ENCODE measurements at regions not wholly inside any gene's neighbourhood (a gene's known extent, or its start where the extent isn't known, plus 50 kb on each side); places are given as distances from the start of the nearest gene placed in this dataset.
A peak's percentile ranks its signal among the peaks of the same experiment; 100 is the strongest.

- TF ChIP-seq BATF2 (CRISPR knock-in tag; IDR thresholded peaks at IDR 0.05) = peak; percentile 23; the same call in 1 of the 2 replicates
- TF ChIP-seq, protein P1, sequence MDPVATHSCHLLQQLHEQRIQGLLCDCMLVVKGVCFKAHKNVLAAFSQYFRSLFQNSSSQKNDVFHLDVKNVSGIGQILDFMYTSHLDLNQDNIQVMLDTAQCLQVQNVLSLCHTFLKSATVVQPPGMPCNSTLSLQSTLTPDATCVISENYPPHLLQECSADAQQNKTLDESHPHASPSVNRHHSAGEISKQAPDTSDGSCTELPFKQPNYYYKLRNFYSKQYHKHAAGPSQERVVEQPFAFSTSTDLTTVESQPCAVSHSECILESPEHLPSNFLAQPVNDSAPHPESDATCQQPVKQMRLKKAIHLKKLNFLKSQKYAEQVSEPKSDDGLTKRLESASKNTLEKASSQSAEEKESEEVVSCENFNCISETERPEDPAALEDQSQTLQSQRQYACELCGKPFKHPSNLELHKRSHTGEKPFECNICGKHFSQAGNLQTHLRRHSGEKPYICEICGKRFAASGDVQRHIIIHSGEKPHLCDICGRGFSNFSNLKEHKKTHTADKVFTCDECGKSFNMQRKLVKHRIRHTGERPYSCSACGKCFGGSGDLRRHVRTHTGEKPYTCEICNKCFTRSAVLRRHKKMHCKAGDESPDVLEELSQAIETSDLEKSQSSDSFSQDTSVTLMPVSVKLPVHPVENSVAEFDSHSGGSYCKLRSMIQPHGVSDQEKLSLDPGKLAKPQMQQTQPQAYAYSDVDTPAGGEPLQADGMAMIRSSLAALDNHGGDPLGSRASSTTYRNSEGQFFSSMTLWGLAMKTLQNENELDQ (CRISPR knock-in tag; IDR thresholded peaks at IDR 0.05; ENCODE audit: borderline replicate concordance) = peak; percentile 98
- 0 out of 2 replicates have a peak, but pooled peaks have one; percentile 27 for TF ChIP-seq ZSCAN22 (CRISPR knock-in tag; IDR thresholded peaks at IDR 0.05)
- TF ChIP-seq THYN1 (CRISPR knock-in tag; IDR thresholded peaks at IDR 0.05; ENCODE audit: borderline replicate concordance, low read depth) = no peak
- TF ChIP-seq GMEB1 (CRISPR knock-in tag; IDR thresholded peaks at IDR 0.05; ENCODE audit: borderline replicate concordance) = peak; percentile 78; the same call in 1 of the 2 replicates
- TF ChIP-seq MXI1 (IDR thresholded peaks at IDR 0.05; ENCODE audit: borderline replicate concordance, low read depth, low read length) = peak; percentile 53; the same call in 1 of the 3 replicates
- TF ChIP-seq ZMYM4 (CRISPR knock-in tag; IDR thresholded peaks at IDR 0.05) = peak; percentile 98
- no peak for TF ChIP-seq ZNF225 (CRISPR knock-in tag; IDR thresholded peaks at IDR 0.05)
- TF ChIP-seq ZNF343 (CRISPR knock-in tag; IDR thresholded peaks at IDR 0.05) = peak; percentile 87
- TF ChIP-seq PAXIP1 (CRISPR knock-in tag; conservative IDR thresholded peaks at IDR 0.05) = peak; percentile 95
- TF ChIP-seq MLX (CRISPR knock-in tag; IDR thresholded peaks at IDR 0.05) = peak; percentile 91
- TF ChIP-seq, protein P2, sequence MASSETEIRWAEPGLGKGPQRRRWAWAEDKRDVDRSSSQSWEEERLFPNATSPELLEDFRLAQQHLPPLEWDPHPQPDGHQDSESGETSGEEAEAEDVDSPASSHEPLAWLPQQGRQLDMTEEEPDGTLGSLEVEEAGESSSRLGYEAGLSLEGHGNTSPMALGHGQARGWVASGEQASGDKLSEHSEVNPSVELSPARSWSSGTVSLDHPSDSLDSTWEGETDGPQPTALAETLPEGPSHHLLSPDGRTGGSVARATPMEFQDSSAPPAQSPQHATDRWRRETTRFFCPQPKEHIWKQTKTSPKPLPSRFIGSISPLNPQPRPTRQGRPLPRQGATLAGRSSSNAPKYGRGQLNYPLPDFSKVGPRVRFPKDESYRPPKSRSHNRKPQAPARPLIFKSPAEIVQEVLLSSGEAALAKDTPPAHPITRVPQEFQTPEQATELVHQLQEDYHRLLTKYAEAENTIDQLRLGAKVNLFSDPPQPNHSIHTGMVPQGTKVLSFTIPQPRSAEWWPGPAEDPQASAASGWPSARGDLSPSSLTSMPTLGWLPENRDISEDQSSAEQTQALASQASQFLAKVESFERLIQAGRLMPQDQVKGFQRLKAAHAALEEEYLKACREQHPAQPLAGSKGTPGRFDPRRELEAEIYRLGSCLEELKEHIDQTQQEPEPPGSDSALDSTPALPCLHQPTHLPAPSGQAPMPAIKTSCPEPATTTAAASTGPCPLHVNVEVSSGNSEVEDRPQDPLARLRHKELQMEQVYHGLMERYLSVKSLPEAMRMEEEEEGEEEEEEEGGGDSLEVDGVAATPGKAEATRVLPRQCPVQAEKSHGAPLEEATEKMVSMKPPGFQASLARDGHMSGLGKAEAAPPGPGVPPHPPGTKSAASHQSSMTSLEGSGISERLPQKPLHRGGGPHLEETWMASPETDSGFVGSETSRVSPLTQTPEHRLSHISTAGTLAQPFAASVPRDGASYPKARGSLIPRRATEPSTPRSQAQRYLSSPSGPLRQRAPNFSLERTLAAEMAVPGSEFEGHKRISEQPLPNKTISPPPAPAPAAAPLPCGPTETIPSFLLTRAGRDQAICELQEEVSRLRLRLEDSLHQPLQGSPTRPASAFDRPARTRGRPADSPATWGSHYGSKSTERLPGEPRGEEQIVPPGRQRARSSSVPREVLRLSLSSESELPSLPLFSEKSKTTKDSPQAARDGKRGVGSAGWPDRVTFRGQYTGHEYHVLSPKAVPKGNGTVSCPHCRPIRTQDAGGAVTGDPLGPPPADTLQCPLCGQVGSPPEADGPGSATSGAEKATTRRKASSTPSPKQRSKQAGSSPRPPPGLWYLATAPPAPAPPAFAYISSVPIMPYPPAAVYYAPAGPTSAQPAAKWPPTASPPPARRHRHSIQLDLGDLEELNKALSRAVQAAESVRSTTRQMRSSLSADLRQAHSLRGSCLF (CRISPR knock-in tag; IDR thresholded peaks at IDR 0.05; ENCODE audit: borderline replicate concordance) = no peak
- 0 out of 2 replicates have a peak, but pooled peaks have one; percentile 41 for TF ChIP-seq GFI1 (CRISPR knock-in tag; IDR thresholded peaks at IDR 0.05; ENCODE audit: borderline replicate concordance)
Observed at GRCh38 chr3:177359593-177360357, 162.5 kb upstream of the TBL1XR1 start (continued).
